ENCODE measurements at regions not wholly inside any gene's neighbourhood (a gene's known extent, or its start where the extent isn't known, plus 50 kb on each side); places are given as distances from the start of the nearest gene placed in this dataset.
"Not testable (repeated sequence)": the region's sequence is repeated elsewhere in the genome, so short reads cannot be mapped to it uniquely, and the experiment has no call there.

DNA sequence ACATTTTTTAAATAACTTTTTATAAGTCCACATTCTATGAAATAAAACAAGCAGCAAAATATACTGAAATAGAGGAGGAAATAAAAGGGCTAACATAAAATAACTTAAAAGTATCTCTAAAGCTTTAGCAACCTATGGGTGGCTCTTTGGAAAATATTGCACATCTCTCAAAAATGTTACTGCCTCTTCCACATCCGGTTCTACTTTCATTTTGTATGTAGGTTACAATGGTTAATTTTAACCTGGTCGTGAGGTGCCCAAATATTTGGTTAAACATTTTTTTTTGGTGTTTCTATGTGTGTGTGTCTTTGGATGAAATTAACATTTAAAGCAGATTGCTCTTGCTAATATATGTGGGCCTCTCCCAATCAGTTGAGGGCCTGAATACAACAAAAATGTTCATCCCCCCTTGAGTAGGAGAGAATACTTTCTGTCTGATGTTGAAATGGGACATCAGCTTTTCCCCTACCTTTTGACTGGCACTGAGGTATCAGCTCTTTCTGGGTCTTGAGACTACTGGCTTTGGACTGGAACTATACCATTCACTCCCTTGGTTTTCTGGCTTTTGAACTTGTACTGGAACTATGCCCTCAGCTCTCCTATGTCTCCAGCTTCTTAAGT is 353.0 kb downstream of the ADAM29 start:
- DNase-seq (ENCODE audit: low spot score in 2 of 2) (no peak), FAIRE-seq (no peak)

DNA sequence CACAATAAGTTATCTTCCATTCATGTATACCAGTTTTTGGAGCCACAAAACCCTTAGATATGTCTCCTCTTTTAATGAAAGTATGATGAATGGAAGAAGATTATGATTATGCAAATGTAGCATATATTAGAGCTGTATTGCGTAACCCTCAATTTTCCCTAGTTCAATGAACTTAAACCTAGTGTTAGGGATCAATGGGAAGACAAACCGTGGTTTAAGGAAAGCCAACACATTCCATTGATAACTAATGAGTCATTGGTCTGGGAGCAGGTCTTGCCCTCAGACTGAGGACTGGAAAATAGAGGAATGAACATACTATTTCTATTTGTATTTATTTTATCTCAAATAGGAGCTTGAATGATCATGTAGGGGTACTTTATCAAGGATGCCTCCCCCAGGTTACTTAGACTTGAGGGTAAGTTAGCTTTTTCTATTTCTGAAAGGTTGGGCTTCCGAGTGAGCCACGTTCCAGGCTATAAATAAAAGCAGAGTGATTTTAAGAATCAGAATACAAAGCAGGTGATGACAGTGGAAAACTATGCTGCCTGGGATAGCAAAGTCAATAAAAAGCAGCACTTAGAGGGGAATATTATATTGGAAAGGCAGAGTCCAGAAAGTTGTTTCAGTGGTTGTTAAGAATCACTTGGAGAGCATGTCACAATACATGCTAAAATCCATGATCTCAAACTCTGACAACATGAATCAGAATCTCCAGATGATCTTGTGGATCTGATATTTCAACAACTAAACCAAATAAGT is 356.0 kb downstream of the ADAM29 start:
- DNase-seq (ENCODE audit: low spot score in 2 of 2) (no peak), FAIRE-seq (no peak)

DNA sequence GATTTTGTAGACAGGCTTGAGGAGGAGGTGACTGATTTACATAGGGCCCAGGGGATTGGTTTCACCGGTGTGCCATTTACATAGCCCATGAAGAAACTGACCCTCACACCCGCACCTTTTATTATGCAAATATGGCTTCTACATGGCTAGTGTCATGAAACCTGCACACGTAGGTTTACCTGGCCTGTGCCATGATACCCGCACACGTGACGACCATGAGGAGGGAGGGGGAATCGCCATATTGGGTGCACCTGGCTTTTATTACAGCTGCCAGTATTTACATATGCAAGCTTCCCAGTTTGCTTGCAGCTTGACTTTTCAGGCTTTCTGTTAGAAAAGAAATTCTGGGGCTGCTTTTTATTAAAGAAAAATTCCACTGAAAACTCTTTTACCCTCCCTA is 359.7 kb downstream of the ADAM29 start:
- no peak for FAIRE-seq

DNA sequence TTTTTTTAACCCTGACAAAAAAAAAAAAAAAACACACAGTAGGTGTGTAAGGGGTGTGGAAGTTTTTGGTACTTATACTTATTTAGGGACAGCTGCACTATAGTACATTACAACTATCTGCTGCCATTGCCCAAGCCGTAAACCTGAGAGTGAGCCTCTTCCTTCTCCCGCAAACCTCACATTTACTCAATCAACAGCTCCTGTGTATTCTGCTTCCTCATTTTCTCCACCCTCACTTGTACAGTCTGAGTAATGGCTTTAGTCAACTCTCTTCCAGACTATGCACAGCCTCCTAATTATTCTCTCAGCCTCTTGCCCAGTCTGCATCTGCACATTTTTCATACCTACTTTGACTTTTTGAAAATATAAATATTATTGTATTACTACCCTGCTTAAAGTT is 362.0 kb downstream of the ADAM29 start:
- FAIRE-seq (no peak), DNase-seq (ENCODE audit: low spot score in 2 of 2) (no peak)

More for the DNA sequence above, 359.7 kb downstream of the ADAM29 start:
- DNase-seq (ENCODE audit: low spot score in 2 of 2): no peak

DNA sequence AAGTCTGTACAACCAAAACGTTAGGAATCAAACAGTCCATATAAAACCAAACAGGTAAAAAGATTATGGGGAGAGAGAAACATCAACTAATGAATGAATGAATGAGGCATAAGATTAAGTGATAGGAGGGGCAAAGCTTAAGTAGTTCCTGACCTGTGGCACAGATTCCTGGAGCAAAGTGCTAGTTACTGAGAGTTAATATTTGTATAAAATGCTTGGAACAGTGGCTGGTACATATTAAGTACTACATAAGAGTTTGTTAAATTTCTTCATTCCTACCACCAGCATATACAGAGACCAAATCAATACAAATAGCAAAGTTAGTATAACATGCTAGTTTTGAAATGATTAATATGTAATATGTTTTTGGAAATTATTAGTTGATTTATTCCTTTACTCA is 363.7 kb downstream of the ADAM29 start:
- FAIRE-seq: no peak
- DNase-seq (ENCODE audit: low spot score in 2 of 2): no peak

DNA sequence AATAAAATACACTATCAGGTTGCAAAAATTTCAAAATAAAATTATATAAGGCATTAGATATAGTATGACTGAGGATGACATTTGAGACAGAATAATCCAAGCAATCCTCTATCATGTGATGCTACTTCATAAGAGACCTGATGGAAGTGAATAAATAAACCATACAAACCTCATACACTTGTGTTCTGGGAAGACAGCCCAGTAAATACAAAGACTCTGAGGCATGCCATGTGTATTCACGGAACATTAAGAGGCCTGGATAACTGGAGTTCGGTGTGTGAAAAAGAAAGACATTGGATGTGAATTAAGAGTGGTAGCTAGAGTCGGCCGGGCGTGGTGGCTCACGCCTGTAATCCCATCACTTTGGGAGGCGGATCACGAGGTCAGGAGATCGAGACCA is 364.2 kb downstream of the ADAM29 start:
- FAIRE-seq (no peak), DNase-seq (ENCODE audit: low spot score in 2 of 2) (no peak)

DNA sequence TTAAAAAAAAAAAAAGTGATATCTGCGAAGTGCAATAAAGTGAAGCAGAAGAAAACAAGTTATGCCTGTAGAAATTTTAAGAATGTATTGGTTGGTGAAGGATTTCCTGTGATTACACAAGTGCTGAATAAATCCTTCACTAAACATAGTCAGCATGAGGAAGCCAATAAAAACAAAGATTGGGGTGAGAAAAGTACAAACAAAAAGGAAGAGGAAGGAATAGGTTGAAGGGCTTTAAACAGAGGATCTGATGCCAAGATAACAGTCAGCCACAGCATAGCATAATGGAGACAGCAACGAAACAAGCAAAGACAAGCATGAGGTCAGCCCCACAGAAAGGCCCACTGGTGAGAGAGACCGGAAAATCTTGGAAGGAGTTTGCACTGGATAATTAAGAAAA is 372.2 kb downstream of the ADAM29 start:
- DNase-seq (ENCODE audit: low spot score in 2 of 2): no peak
- no peak for FAIRE-seq

DNA sequence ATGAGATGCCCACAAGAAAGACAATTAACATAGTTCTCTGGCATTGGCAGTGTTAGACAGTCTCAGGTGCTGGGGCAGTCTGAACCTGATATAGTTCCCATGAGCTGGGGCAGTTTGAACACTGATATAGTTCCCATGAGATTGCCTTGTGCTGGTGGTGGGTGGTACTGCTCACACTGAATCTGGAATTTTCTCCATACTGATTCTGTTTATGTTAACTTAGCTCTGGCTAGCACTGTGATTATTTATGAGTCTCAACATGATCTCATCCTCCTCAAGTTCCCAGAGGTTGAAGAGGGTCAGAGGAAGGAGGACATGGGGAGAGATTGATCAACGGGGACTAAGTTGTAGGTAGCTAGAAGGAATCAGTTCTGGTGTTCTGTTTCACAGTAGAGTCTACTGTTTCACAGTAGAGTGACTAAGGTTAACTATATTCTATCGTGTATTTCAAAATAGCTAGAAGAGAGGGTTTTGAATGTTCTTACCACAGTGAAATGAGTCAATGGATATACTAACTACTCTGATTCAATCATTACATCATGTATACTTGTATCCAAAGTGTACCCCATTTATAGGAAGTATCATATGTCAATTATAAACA is 379.9 kb downstream of the ADAM29 start:
- DNase-seq (ENCODE audit: low spot score in 2 of 2): no peak
- no peak for FAIRE-seq

DNA sequence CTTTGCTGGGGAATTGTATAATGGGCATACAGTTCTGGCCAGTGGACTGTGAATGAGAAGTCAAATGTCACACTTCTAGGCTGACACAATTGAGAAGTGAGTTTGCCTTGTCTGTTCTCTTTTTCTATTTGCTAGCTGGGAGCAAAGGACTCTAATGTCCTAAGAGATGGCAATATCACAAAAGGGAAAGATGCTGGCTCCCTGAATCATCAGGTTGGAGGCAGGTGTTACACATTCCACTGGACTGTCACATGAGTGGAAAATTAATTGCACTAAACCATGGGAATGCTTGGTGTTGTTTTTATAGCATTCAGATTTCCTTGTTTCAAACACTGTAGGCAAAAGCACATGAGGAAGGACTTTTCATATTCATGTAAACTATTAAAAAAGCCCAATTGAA is 388.3 kb downstream of the ADAM29 start:
- FAIRE-seq: no peak
- DNase-seq (ENCODE audit: low spot score in 2 of 2): no peak

DNA sequence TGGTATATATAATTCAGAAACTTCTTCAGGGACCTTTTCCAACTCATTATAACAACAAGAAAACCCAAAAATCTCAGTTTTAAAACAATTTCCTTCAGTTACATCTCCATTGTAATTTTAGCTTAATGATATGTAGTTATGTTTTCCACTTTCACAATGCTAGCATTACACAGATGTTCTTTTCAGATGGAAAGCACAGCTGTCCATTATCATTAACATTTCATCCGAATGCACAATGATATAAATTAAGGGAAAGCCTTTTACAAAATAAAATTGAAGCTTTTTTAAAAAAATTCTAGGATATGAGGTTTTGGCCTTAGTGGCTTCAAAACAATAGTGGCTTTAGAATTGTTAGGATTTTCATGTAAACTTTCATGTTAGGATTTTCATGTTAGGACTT is 389.2 kb downstream of the ADAM29 start:
- DNase-seq (ENCODE audit: low spot score in 2 of 2) (no peak), FAIRE-seq (no peak)

DNA sequence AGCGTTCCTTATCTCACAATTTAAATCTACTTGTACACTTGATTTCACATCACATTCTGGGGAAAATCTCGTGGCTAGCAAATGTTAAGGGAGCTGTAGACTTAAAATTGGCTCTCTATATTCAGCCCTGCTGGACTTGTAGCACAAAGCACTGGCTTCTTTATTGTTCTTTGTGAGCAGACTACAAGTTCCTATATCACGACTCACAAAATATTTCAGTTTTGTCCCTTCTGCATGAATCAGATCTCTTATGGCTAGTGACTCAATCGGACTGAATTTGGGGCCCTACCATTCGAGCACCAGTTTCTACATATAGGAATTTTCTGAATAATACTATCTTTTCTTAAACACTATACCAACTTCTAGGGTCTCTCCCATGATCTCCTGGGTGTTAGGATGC is 390.1 kb downstream of the ADAM29 start:
- no peak for FAIRE-seq
- no peak for DNase-seq (ENCODE audit: low spot score in 2 of 2)

DNA sequence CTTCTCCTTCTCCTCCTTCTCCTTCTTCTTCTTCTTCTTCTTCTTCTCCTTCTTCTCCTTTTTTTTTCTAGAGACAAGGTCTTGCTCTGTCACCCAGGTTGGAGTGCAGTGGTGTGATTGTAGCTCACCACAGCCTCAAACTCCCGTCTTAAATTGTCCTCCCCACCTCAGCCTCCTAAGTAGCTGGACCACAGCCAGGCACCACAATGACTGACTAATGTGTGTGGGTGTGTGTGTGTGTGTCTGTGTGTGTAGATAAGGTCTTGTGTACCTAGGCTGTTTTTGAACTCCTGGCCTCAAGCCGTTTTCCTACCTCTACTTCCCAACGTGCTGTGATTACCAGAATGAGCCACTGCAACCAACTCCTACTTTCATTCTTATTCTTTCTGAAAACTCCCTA is 390.9 kb downstream of the ADAM29 start:
- DNase-seq (ENCODE audit: low spot score in 2 of 2) (no peak), FAIRE-seq (no peak)

DNA sequence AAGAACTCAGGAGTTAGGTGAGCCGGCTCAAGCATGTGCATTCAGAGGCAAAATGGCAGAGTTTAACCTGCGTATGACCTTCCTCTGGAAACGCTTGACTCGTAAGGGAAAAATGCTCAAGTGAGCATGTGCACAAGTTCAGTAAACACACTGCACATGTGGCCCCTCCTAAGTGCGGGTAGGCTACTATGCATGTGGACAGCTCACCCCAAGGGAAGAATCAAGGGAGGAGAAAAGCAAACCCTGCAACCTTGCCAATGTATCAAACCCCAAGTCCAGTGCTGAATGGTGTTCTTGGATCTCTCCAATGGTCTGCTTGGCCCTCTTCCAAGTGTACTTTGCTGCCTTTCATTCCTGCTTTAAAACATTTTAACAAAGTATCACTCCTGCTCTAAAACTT is 407.1 kb downstream of the ADAM29 start:
- no peak for FAIRE-seq

DNA sequence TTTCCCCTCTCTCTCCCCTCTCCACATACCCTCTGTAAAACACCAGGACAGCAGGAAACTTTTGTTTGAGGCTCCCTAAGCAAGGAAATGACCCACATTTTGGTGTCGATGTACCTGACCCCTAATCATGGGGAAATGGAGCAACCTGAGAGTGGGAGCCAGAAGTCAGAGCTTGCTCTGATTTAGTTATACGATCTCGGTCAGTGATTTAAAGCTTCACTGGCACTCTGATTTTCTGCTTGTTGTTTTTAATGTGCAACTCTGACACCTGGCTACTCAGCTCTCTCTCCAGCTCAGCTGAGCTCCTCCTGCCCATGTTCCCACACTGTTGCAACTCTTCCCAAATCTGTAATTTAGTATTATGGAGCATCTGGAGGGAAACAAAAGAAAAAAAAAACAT is 408.6 kb downstream of the ADAM29 start:
- FAIRE-seq (no peak), DNase-seq (ENCODE audit: low spot score in 2 of 2) (no peak)

More for the DNA sequence above, 407.1 kb downstream of the ADAM29 start:
- no peak for DNase-seq (ENCODE audit: low spot score in 2 of 2)

DNA sequence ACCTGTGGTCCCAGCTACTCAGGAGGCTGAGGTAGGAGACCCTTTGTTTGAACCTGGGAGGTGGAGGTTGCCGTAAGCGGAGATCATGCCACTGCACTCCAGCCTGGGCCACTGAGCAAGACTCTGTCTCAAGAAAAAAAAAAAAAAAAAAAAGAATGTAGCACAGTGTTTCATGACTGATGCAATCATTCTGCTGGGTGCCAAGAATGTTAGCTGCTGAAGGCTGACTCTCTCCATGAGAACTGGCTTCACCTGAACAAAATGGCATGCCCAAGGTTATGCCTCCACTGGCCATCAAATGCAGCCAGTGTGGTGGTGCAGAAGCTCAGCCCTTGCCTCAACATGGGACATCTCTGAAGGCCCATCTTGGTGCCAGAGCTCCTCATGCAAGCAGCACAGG is 412.1 kb downstream of the ADAM29 start:
- no peak for FAIRE-seq
- DNase-seq (ENCODE audit: low spot score in 2 of 2): no peak

DNA sequence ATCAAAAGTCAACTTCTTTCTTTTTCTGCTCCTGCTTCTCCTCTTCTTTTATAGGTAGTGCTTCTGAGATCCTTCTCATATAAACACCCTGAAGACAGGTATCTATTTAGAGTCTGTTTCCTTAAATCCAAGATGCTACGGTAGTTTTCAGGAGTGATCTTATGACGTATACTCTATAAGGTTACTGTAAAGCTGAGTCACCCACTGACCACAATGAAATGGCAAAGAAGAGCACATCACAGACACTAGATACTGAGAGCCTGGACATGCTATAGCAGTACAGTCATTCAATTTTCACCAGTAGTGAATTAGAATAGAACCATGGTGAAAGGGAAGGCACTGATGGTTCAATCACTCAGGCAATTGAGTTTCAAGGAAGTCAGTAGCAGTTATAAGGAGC is 412.5 kb downstream of the ADAM29 start:
- no peak for FAIRE-seq
- no peak for DNase-seq (ENCODE audit: low spot score in 2 of 2)

DNA sequence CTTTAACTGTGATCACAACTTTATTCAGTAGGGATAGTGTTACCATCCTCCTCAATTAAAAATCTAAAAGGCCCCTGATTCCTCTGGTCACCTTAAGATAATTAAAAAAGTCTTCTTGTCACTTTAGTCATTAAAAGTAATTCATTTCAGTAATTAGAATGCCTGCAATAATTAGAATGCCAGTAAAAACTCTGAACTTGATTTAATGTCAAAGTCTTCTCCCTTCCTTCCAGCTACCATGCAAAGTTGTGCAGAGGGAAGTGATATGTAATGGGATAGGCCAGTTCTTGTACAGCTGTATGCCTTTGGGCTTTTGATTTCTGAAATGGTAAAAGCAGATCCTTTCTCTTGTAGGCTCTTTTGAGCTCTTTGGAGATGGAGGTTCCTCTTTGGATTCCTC is 417.2 kb downstream of the ADAM29 start:
- FAIRE-seq (no peak), DNase-seq (ENCODE audit: low spot score in 2 of 2) (no peak)

DNA sequence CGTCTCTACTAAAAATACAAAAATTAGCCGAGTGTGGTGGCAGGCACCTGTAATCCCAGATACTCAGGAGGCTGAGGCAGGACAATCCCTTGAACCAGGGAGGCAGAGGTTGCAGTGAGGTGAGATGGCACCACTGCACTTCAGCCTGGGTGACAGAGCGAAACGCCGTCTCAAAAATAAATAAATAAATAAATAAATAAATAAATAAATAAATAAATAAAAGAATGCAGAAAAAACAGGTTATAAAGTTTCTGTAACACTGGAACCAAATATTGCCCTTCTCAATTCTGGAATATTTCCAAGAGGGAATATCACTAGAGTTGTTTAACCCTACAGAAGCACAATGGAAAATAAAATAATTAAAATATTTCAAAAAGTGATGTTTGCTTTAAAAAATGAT is 418.4 kb downstream of the ADAM29 start:
- not testable (repeated sequence) for FAIRE-seq; DNase-seq (ENCODE audit: low spot score in 2 of 2)

DNA sequence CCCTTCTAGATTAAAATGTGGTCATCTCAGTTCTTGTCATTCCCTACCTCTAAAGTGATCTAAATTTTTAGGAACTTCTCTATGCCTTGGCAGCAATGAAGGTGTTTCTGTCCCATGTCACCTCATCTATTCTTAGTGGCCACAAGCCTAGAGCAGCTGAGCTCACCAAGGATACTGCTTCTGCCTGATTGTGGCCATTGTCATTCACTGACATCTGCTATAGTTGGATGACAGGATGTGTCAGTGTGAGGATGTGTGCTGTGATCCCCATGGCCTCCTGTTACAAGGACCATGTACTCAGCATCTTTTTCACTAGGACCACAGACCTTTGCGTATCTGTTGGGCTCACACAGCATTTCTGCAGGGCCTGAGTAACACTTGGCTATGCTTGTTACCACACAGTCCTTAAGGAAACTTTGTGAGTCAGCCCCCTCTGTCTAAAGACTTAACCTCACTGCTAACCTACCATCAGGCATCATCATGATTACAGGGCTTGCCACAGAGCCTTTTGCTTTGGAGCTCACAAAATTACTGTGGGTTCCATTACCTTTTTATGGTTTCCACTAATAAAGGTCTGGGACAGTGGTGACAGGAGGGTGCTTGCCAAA is 421.0 kb downstream of the ADAM29 start:
- DNase-seq (ENCODE audit: low spot score in 2 of 2) (no peak), FAIRE-seq (no peak)

DNA sequence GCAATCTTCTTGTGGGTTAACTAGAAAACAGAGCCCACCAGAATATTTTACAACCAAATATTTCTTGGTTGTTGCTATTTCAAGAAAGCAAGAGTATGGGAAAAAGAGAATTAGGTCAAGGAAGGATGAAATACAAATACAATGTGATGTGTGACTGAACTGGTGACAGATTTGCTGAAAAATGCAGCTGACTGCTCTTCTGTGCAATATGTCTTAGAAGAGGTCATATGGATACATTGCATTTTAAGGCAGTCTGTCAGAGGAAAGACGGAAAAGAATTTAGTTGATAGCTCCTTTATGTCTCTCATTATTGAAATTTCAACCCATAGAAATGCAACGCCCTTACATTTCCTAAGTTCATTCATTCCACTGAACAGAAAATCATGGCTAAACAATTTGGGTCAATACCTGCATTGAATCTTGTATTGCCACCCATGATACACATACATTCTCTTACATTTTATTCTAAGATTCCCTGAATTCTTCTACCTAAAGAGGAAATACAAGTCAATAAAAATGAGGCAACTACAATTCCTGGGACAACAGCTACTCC is 423.1 kb downstream of the ADAM29 start:
- FAIRE-seq: no peak

DNA sequence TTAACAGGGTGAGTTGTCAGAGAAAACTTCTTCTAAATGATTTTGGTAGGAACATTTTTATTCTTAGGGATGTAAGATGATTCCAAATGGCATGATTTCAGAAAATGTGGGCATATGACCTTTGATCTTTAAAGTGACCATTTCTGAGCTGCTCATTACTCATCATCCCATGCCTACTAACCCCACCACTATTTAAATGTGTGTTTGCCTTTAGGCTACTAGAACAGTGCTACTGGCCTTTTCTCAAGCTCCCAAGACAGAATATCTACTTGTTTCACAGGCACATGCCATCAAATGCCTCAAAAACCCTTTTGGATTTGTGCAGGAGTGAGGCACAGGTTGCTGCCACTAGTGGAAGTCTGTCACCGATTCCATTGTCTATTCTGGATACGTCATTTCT is 428.2 kb downstream of the ADAM29 start:
- FAIRE-seq (no peak), DNase-seq (ENCODE audit: low spot score in 2 of 2) (no peak)

More for the DNA sequence above, 423.1 kb downstream of the ADAM29 start:
- DNase-seq (ENCODE audit: low spot score in 2 of 2): no peak
